KMS-11 (cell line): ENCODE measurements at regions not wholly inside any gene's neighbourhood (a gene's known extent, or its start where the extent isn't known, plus 50 kb on each side); places are given as distances from the start of the nearest gene placed in this dataset.

Source experiments
- H2AFZ ChIP-seq: fragments of 200-600 bp; sonication (generic); 2 replicates; pipeline ENCODE4 v1.6.1; 2016; ENCODE audit warnings: antibody characterized with exemption, mixed run types, low read depth
- H3K27ac ChIP-seq: fragments of 200-600 bp; sonication (generic); 2 replicates; pipeline ENCODE4 v1.6.1; 2016; ENCODE audit warnings: mild to moderate bottlenecking, mixed run types
- H3K27me3 ChIP-seq: fragments of 200-600 bp; sonication (generic); 2 replicates; pipeline ENCODE4 v1.6.1; 2017; ENCODE audit warnings: mild to moderate bottlenecking, low read depth, mixed run types, moderate library complexity; ENCODE audit not compliant: insufficient read depth
- H3K36me3 ChIP-seq: fragments of 200-600 bp; sonication (generic); 2 replicates; pipeline ENCODE4 v1.6.1; 2017; ENCODE audit warnings: mild to moderate bottlenecking, mixed run types; ENCODE audit not compliant: insufficient read depth
- H3K4me1 ChIP-seq: fragments of 200-600 bp; sonication (generic); 2 replicates; pipeline ENCODE4 v1.6.1; 2016; ENCODE audit warnings: mild to moderate bottlenecking, low read depth, mixed run types; ENCODE audit not compliant: poor library complexity, severe bottlenecking
- H3K4me2 ChIP-seq: fragments of 200-600 bp; sonication (generic); 2 replicates; pipeline ENCODE4 v1.7.0; 2016; ENCODE audit warnings: mild to moderate bottlenecking, mixed run types
- H3K4me3 ChIP-seq: fragments of 200-600 bp; sonication (generic); IDR thresholded peaks from 2 replicates; pipeline ENCODE4 v1.6.1; 2017; ENCODE audit warnings: low read depth, low read length, mixed read lengths; ENCODE audit not compliant: insufficient read depth
- H3K79me2 ChIP-seq: fragments of 200-600 bp; sonication (generic); 2 replicates; pipeline ENCODE4 v1.6.1; 2016; ENCODE audit warnings: low read depth, mixed run types; ENCODE audit not compliant: insufficient read depth
- H3K9ac ChIP-seq: fragments of 200-600 bp; sonication (generic); 2 replicates; pipeline ENCODE4 v1.6.1; 2016; ENCODE audit warnings: mild to moderate bottlenecking, mixed run types
- H4K20me1 ChIP-seq: fragments of 200-600 bp; sonication (generic); 2 replicates; pipeline ENCODE4 v1.6.1; 2016; ENCODE audit warnings: mild to moderate bottlenecking, mixed run types; ENCODE audit not compliant: insufficient read depth
- CTCF ChIP-seq: fragments of 200-600 bp; sonication (generic); conservative IDR thresholded peaks from 2 replicates; pipeline ENCODE4 v1.6.1; 2017; ENCODE audit warnings: low read depth, mild to moderate bottlenecking, antibody characterized with exemption, low read length, moderate library complexity, mixed read lengths

DNA sequence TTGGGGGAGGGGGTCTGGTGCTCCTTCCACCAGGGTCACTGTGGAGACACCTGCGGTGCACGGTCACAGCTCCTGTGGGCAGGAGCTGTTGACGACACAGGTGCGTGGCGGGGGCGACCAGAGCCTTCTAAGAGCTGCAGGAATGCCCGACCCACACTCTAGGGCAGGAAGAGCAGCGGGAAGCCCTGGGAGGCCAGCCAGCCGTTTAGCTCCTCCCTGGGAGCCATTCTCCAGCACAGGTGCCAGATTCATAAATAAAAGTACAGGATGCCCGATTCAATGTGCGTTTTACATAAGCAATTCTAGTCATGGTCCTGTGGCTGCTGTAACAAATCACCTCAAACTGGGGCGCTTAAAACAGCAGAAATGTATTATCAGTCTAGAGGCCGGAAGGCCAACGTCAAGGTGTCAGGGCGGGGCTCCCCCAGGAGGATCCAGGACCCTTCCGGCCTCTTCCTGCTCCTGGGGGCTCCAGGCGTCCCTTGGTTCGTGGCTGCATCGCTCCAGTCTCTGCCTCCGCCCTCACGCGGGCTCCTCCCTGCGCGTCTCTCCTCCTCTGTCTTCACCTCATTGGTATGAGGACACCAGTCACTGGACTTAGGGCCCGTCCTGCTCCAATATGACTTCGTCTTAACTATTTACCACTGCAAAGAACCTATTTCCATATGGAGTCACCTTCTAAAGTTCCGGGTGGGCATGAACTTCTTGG lies 155.4 kb downstream of the FOXL1 start:
- Histone ChIP-seq H3K9ac (no peak overlapping the region), H3K27ac (no peak overlapping the region), H4K20me1 (no peaks in the 10 kb centered on the region), H3K36me3 (no peaks in the 10 kb centered on the region), H2AFZ (no peak overlapping the region), H3K79me2 (no peaks in the 10 kb centered on the region), H3K27me3 (peaks cover 17% of the 10 kb centered on the region; the same call in 1 of the 2 replicates), H3K4me3 (no peak overlapping the region), H3K4me1 (no peaks in the 10 kb centered on the region), H3K4me2 (no peak overlapping the region)
- no peak for TF ChIP-seq CTCF

- Histone ChIP-seq H2AFZ (no peak overlapping the region), H3K4me3 (no peak overlapping the region), H3K36me3 (no peaks in the 10 kb centered on the region), H3K79me2 (no peaks in the 10 kb centered on the region), H3K27me3 (peaks cover 17% of the 10 kb centered on the region; the same call in 1 of the 2 replicates), H3K4me2 (no peak overlapping the region), H3K9ac (no peak overlapping the region), H3K27ac (no peak overlapping the region), H4K20me1 (no peaks in the 10 kb centered on the region), H3K4me1 (no peaks in the 10 kb centered on the region)
- TF ChIP-seq CTCF, result no peak
These were observed 156.5 kb downstream of the FOXL1 start for GRCh38 chr16:86734543-86735460.

DNA sequence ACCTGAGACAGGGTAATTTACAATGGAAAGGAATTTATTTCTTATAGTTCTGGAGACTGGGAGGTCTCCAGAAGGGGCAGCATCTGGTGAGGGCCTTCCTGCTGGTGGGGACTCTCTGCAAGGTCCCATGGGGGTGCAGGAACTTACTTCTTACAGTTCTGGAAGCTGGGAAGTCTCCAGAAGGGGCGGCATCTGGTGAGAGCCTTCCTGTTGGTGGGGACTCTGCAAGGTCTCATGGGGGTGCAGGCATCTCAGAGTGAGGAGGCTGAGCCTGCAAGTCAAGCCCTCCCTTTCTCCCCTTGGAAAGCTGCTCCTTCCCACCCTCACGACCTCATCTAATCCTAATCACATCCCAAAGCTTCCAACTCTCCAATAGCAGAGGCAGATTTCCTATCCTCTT lies 157.4 kb downstream of the FOXL1 start:
- Histone ChIP-seq H2AFZ (no peak overlapping the region), H3K4me2 (no peak overlapping the region), H3K4me1 (no peaks in the 10 kb centered on the region), H4K20me1 (no peaks in the 10 kb centered on the region), H3K36me3 (no peaks in the 10 kb centered on the region), H3K27ac (no peak overlapping the region), H3K27me3 (peaks cover 14% of the 10 kb centered on the region; the same call in 1 of the 2 replicates), H3K4me3 (no peak overlapping the region), H3K79me2 (no peaks in the 10 kb centered on the region), H3K9ac (no peak overlapping the region)
- TF ChIP-seq CTCF, result no peak

GRCh38 chr16:86736502-86736901 lies 158.2 kb downstream of the FOXL1 start:
- Histone ChIP-seq H3K4me3 (no peak overlapping the region), H3K36me3 (no peaks in the 10 kb centered on the region), H2AFZ (no peak overlapping the region), H3K4me2 (no peak overlapping the region), H3K4me1 (no peaks in the 10 kb centered on the region), H3K27ac (no peak overlapping the region), H4K20me1 (no peaks in the 10 kb centered on the region), H3K27me3 (peaks cover 12% of the 10 kb centered on the region; the same call in 1 of the 2 replicates), H3K9ac (no peak overlapping the region), H3K79me2 (no peaks in the 10 kb centered on the region)
- TF ChIP-seq CTCF, result no peak
